DOHH2 (cell line): ENCODE measurements at regions not wholly inside any gene's neighbourhood (a gene's known extent, or its start where the extent isn't known, plus 50 kb on each side); places are given as distances from the start of the nearest gene placed in this dataset.

Source experiments
- EZH2phosphoT487 ChIP-seq: fragments of 200-600 bp; sonication (generic); IDR thresholded peaks from 2 replicates; pipeline ENCODE4 v1.6.1; 2017; ENCODE audit warnings: borderline replicate concordance, mild to moderate bottlenecking, antibody characterized with exemption, low read length, moderate library complexity, mixed read lengths
- TF ChIP-seq, protein P1 (sequence below): fragments of 200-600 bp; sonication (generic); IDR thresholded peaks from one replicate; pipeline ENCODE4 v1.5.1; 2014; ENCODE audit warnings: antibody characterized with exemption, mild to moderate bottlenecking, low read depth, low read length; ENCODE audit not compliant: poor library complexity, severe bottlenecking

DNA sequence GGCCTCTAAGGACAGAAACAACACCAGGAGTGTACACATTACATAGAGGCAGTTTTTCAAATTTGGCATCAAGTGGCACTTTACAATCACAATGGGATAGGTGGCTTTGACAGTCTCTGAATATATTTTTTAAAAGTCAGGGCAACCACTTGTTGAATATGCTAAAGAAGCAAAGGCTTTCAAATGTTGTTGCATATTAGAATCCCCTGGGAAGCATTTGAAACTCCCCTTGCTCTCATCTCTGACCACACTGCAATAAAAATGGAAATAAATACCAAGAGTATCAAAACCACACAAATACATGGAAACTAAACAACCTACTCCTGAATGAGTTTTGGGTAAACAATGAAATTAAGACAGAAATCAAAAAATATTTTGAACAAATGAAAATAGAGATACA is 106.5 kb upstream of the RAB11FIP2 start:
- TF ChIP-seq, protein P1, sequence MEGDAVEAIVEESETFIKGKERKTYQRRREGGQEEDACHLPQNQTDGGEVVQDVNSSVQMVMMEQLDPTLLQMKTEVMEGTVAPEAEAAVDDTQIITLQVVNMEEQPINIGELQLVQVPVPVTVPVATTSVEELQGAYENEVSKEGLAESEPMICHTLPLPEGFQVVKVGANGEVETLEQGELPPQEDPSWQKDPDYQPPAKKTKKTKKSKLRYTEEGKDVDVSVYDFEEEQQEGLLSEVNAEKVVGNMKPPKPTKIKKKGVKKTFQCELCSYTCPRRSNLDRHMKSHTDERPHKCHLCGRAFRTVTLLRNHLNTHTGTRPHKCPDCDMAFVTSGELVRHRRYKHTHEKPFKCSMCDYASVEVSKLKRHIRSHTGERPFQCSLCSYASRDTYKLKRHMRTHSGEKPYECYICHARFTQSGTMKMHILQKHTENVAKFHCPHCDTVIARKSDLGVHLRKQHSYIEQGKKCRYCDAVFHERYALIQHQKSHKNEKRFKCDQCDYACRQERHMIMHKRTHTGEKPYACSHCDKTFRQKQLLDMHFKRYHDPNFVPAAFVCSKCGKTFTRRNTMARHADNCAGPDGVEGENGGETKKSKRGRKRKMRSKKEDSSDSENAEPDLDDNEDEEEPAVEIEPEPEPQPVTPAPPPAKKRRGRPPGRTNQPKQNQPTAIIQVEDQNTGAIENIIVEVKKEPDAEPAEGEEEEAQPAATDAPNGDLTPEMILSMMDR: no peak
- no peak for TF ChIP-seq EZH2phosphoT487
